T-cell (primary cell): ENCODE measurements at regions not wholly inside any gene's neighbourhood (a gene's known extent, or its start where the extent isn't known, plus 50 kb on each side); places are given as distances from the start of the nearest gene placed in this dataset.

Experiments used
- ATAC-seq, 4 experiments: fragments of 200-7000 bp in 3 of 4; fragments of 150-1000 bp in 1 of 4; cut with Tn5 transposase; replicated peaks in 1 of 4; 1 replicate in 3 of 4; 2 replicates in 1 of 4; pipeline ENCODE4 v1.10.0; 2021; ENCODE audit warnings: moderate library complexity in 3 of 4, mild to moderate bottlenecking in 2 of 4, moderate number of reproducible peaks in 1 of 4
- CTCF ChIA-PET, 2 donors: fragments of 300-600 bp; sonication (Branson Sonifier 250); formaldehyde crosslinking; loops; one replicate each; lab custom pipeline; 2022; ENCODE audit warnings: antibody characterized with exemption in 2 of 2; lab: Charles Lee
- POLR2A ChIA-PET, 2 donors: fragments of 300-600 bp; sonication (Branson Sonifier 250); formaldehyde crosslinking; loops; one replicate each; lab custom pipeline; 2022; ENCODE audit warnings: antibody characterized with exemption in 2 of 2; lab: Charles Lee
- DNase-seq, 35 experiments: peaks; one replicate each; pipeline versions ENCODE4 v3.0.0 to v3.0.0-alpha.2; 2013 to 2023
- H3K27ac ChIP-seq: one replicate; pipeline ENCODE4 v1.5.1; 2013; ENCODE audit warnings: low read length
- H3K27me3 ChIP-seq, 2 experiments: replicated peaks in 1 of 2; 1 replicate in 1 of 2; 2 replicates in 1 of 2; pipeline versions ENCODE4 v1.6.1 to v1.7.0; 2013; ENCODE audit warnings: low read length in 1 of 2, mixed read lengths in 1 of 2; ENCODE audit not compliant: control insufficient read depth in 2 of 2, insufficient read depth in 2 of 2; ENCODE audit errors: extremely low read depth in 1 of 2
- H3K36me3 ChIP-seq, 2 donors: 1 replicate in 1 of 2; 2 replicates in 1 of 2; pipeline versions ENCODE4 v1.6.1 to v1.7.0; 2013; ENCODE audit warnings: low read length in 1 of 2; ENCODE audit not compliant: control insufficient read depth in 2 of 2, insufficient read depth in 1 of 2; ENCODE audit errors: extremely low read depth in 1 of 2
- H3K4me1 ChIP-seq, 2 experiments: 1 replicate in 1 of 2; 2 replicates in 1 of 2; pipeline versions ENCODE4 v1.6.1 to v1.7.0; 2013; ENCODE audit warnings: low read length in 2 of 2, mixed read lengths in 1 of 2; ENCODE audit not compliant: insufficient read depth in 2 of 2, control insufficient read depth in 1 of 2; ENCODE audit errors: extremely low read depth in 1 of 2
- H3K4me3 ChIP-seq, 2 donors: 1 replicate in 1 of 2; 2 replicates in 1 of 2; pipeline versions ENCODE4 v1.5.1 to v1.7.0; 2013; ENCODE audit warnings: mild to moderate bottlenecking in 2 of 2, low read length in 1 of 2, moderate library complexity in 1 of 2; ENCODE audit not compliant: control insufficient read depth in 1 of 2; ENCODE audit errors: extremely low read depth in 1 of 2
- H3K9me3 ChIP-seq: 2 replicates; pipeline ENCODE4 v1.7.0; 2013
- H3K27ac Mint-ChIP-seq, 2 donors: one replicate each; pipeline ENCODE4 v1.8.0; 2020 to 2021; ENCODE audit warnings: mild to moderate bottlenecking in 2 of 2, mixed read lengths in 2 of 2
- H3K27me3 Mint-ChIP-seq, 2 donors: one replicate each; pipeline ENCODE4 v1.8.0; 2021 to 2022; ENCODE audit warnings: mixed read lengths in 2 of 2
- H3K36me3 Mint-ChIP-seq: one replicate; pipeline ENCODE4 v1.8.0; 2021; ENCODE audit warnings: mixed read lengths
- H3K4me1 Mint-ChIP-seq, 3 donors: one replicate each; pipeline ENCODE4 v1.8.0; 2020 to 2022; ENCODE audit warnings: mixed read lengths in 3 of 3, mild to moderate bottlenecking in 1 of 3
- H3K4me3 Mint-ChIP-seq, 3 donors: one replicate each; pipeline ENCODE4 v1.8.0; 2020 to 2022; ENCODE audit warnings: mild to moderate bottlenecking in 3 of 3, mixed read lengths in 3 of 3, moderate library complexity in 3 of 3
- H3K9me3 Mint-ChIP-seq, 3 donors: one replicate each; pipeline ENCODE4 v1.8.0; 2020 to 2022; ENCODE audit warnings: mixed read lengths in 3 of 3
- WGBS: methylation state at CpG from one replicate; pipeline ENCODE4 v1.1.5; 2013; ENCODE audit warnings: missing lambda C conversion rate; ENCODE audit not compliant: insufficient coverage; 5-methylcytosine and 5-hydroxymethylcytosine counted together

GRCh38 chr7:115851291-115851690 is 179.3 kb downstream of the TFEC start:
- Histone ChIP-seq H3K9me3 (no peaks in the 10 kb centered on the region), H3K4me1 (no peaks in the 10 kb centered on the region), H3K27ac (no peak overlapping the region), H3K4me3 (no peak overlapping the region), H3K36me3 (no peaks in the 10 kb centered on the region), H3K27me3 (no peaks in the 10 kb centered on the region)
- DNase-seq (peak in 1 of 35 experiments; percentile 41), ATAC-seq (no peak)
- Mint-ChIP-seq H3K36me3 (no peaks in the 10 kb centered on the region), H3K27me3 (peaks cover 1 to 8% of the 10 kb centered on the region in 2 donors), H3K4me3 (no peak overlapping the region), H3K9me3 (no peaks in the 10 kb centered on the region), H3K4me1 (no peaks in the 10 kb centered on the region), H3K27ac (no peak overlapping the region)
- POLR2A ChIA-PET = interaction anchor here in 1 of 2 donors (0.6 kb wide), 1 partner anchor 22 kb away, joined by 4 read pairs; no protein-coding TSS in a partner anchor
- CTCF ChIA-PET = interaction anchor here (0.9 to 2.7 kb wide), 8 partner anchors 9 to 1825 kb away, joined by 3 to 22 read pairs (median 6); no protein-coding TSS in a partner anchor
- no CpG with 5 or more reads among the region's 1 CpG for WGBS

GRCh38 chr7:115850774-115851173 is 179.8 kb downstream of the TFEC start:
- POLR2A ChIA-PET = no interaction called here
- H3K27ac ChIP-seq = no peak overlapping the region
- Mint-ChIP-seq H3K27me3 (peaks cover 1 to 8% of the 10 kb centered on the region in 2 donors), H3K27ac (no peak overlapping the region), H3K4me3 (no peak overlapping the region), H3K9me3 (no peaks in the 10 kb centered on the region), H3K36me3 (no peaks in the 10 kb centered on the region), H3K4me1 (no peaks in the 10 kb centered on the region)
- no peak overlapping the region for H3K4me3 ChIP-seq
- H3K27me3 ChIP-seq = no peaks in the 10 kb centered on the region
- no peak for DNase-seq
- WGBS = 80% methylated on average over 1 of the region's 3 CpGs
- H3K36me3 ChIP-seq = no peaks in the 10 kb centered on the region
- no peak for ATAC-seq
- H3K4me1 ChIP-seq = no peaks in the 10 kb centered on the region
- CTCF ChIA-PET = interaction anchor here (1.0 to 2.7 kb wide), 7 partner anchors 9 to 1824 kb away, joined by 4 to 22 read pairs (median 6); no protein-coding TSS in a partner anchor
- no peaks in the 10 kb centered on the region for H3K9me3 ChIP-seq

GRCh38 chr7:115844857-115845256 is 185.7 kb downstream of the TFEC start:
- Histone ChIP-seq H3K4me3 (no peak overlapping the region), H3K27me3 (no peaks in the 10 kb centered on the region), H3K36me3 (no peaks in the 10 kb centered on the region), H3K9me3 (no peaks in the 10 kb centered on the region), H3K4me1 (no peaks in the 10 kb centered on the region), H3K27ac (no peak overlapping the region)
- DNase-seq = no peak
- ChIA-PET CTCF (no interaction called here), POLR2A (no interaction called here)
- Mint-ChIP-seq H3K36me3 (no peaks in the 10 kb centered on the region), H3K9me3 (no peaks in the 10 kb centered on the region), H3K4me3 (no peak overlapping the region), H3K27ac (no peak overlapping the region), H3K27me3 (peaks cover 1 to 4% of the 10 kb centered on the region in 2 donors), H3K4me1 (no peaks in the 10 kb centered on the region)
- WGBS = no CpG with 5 or more reads among the region's 1 CpG
- no peak for ATAC-seq

GRCh38 chr7:115840702-115841101 is 189.9 kb downstream of the TFEC start:
- Histone ChIP-seq H3K27ac (no peak overlapping the region), H3K36me3 (no peaks in the 10 kb centered on the region), H3K4me3 (no peak overlapping the region), H3K9me3 (no peaks in the 10 kb centered on the region), H3K27me3 (no peaks in the 10 kb centered on the region), H3K4me1 (no peaks in the 10 kb centered on the region)
- Mint-ChIP-seq H3K4me1 (no peaks in the 10 kb centered on the region), H3K4me3 (no peak overlapping the region), H3K9me3 (peaks cover 0 to 4% (median 4%) of the 10 kb centered on the region in 3 donors), H3K36me3 (no peaks in the 10 kb centered on the region), H3K27ac (no peak overlapping the region), H3K27me3 (no peaks in the 10 kb centered on the region)
- WGBS = 25% methylated on average over 1 of the region's 3 CpGs
- ATAC-seq (no peak), DNase-seq (no peak)
- POLR2A ChIA-PET = no interaction called here
- CTCF ChIA-PET = no interaction called here

DNA sequence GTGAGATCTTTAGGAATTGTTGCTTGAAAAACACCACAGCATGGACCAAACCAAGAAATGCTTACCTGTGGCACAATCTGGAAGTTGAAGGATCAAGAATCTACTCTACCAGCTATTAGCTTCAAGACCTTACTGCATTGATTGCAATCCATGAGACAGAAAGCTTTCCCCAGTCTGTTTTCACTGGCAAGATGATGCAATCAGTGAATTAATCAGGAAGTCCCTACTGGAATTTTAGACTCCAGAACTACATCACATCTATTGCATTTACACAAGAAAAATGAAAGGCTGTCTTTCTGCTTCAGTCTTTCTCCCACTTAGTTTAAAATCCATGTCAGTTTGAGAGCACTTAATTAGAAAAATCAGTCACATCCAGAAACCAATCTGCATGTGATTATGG is 191.7 kb downstream of the TFEC start:
- Histone ChIP-seq H3K36me3 (no peaks in the 10 kb centered on the region), H3K9me3 (no peaks in the 10 kb centered on the region), H3K27ac (no peak overlapping the region), H3K4me3 (no peak overlapping the region), H3K4me1 (no peaks in the 10 kb centered on the region), H3K27me3 (no peaks in the 10 kb centered on the region)
- Mint-ChIP-seq H3K4me1 (no peaks in the 10 kb centered on the region), H3K27me3 (peaks cover 0 to 2% of the 10 kb centered on the region in 2 donors), H3K36me3 (no peaks in the 10 kb centered on the region), H3K27ac (no peak overlapping the region), H3K4me3 (no peak overlapping the region), H3K9me3 (peaks cover 0 to 4% (median 4%) of the 10 kb centered on the region in 3 donors)
- ChIA-PET POLR2A (no interaction called here), CTCF (no interaction called here)
- no peak for ATAC-seq
- DNase-seq = no peak

DNA sequence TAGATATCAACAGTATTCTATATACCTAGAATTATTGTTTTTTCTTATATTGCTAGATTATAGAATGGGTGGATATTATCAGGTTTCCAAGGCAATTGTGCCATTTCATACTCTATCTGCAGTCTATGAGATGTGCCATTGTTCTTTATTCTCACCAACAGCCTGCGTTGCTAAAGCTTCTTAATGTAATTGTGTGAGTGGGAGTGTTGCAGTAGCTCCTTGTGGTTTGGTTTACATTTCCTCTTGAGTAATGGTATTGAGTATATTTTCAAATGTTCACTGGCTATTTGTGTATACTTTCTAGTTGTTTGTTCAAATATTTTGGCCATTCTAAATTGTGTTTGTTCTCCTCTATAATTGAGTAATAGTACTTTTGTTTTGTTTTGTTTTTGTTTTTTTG is 199.2 kb downstream of the TFEC start:
- Histone ChIP-seq H3K9me3 (no peaks in the 10 kb centered on the region), H3K36me3 (no peaks in the 10 kb centered on the region), H3K27me3 (no peaks in the 10 kb centered on the region), H3K4me3 (no peak overlapping the region), H3K27ac (no peak overlapping the region), H3K4me1 (no peaks in the 10 kb centered on the region)
- ChIA-PET CTCF (interaction anchor here in 1 of 2 donors (0.6 kb wide), 1 partner anchor 1102 kb away, joined by 3 read pairs; no protein-coding TSS in a partner anchor), POLR2A (interaction anchor here in 1 of 2 donors (0.6 kb wide), 1 partner anchor 23 kb away, joined by 4 read pairs; no protein-coding TSS in a partner anchor)
- ATAC-seq (no peak), DNase-seq (no peak)
- no CpG with 5 or more reads among the region's 1 CpG for WGBS
- Mint-ChIP-seq H3K36me3 (no peaks in the 10 kb centered on the region), H3K4me3 (no peak overlapping the region), H3K9me3 (peaks cover 0 to 3% (median 0%) of the 10 kb centered on the region in 3 donors), H3K27ac (no peak overlapping the region), H3K4me1 (no peaks in the 10 kb centered on the region), H3K27me3 (peaks cover 0 to 2% of the 10 kb centered on the region in 2 donors)
